Neural cell (in vitro differentiated cells): ENCODE measurements at regions not wholly inside any gene's neighbourhood (a gene's known extent, or its start where the extent isn't known, plus 50 kb on each side); places are given as distances from the start of the nearest gene placed in this dataset.

ENCODE experiments used
- H2AFZ ChIP-seq: fragments of 200-600, 300-800 bp; sonication (generic), shearing (Covaris generic); 2 replicates; pipeline ENCODE4 v1.6.0; 2014; ENCODE audit warnings: low read depth, mild to moderate bottlenecking, antibody characterized with exemption, low read length, moderate library complexity
- H3F3A ChIP-seq: fragments of 200-600 bp; shearing (Covaris generic); 2 replicates; pipeline ENCODE4 v1.6.1; 2016; ENCODE audit warnings: mild to moderate bottlenecking, moderate library complexity, mixed read lengths, antibody characterized with exemption, low read length; ENCODE audit not compliant: insufficient read depth, poor library complexity, severe bottlenecking
- H3K27ac ChIP-seq: fragments of 200-600, 300-800 bp; sonication (generic), shearing (Covaris generic); 2 replicates; pipeline ENCODE4 v1.5.1; 2014; ENCODE audit warnings: mild to moderate bottlenecking, low read length, moderate library complexity
- H3K27me3 ChIP-seq: fragments of 300-800, 200-600 bp; sonication (generic), shearing (Covaris generic); 2 replicates; pipeline ENCODE4 v1.6.0; 2014; ENCODE audit warnings: mild to moderate bottlenecking, low read depth, low read length, moderate library complexity; ENCODE audit not compliant: insufficient read depth
- H3K36me3 ChIP-seq: fragments of 300-800, 200-600 bp; sonication (generic), shearing (Covaris generic); 2 replicates; pipeline ENCODE4 v1.5.1; 2014; ENCODE audit warnings: mild to moderate bottlenecking, antibody characterized with exemption, low read length, moderate library complexity; ENCODE audit not compliant: insufficient read depth
- H3K4me2 ChIP-seq: fragments of 300-800, 200-600 bp; sonication (generic), shearing (Covaris generic); 2 replicates; pipeline ENCODE4 v1.6.0; 2014; ENCODE audit warnings: mild to moderate bottlenecking, low read length
- H3K4me3 ChIP-seq: fragments of 300-800, 200-600 bp; sonication (generic), shearing (Covaris generic); 2 replicates; pipeline ENCODE4 v1.5.1; 2014; ENCODE audit warnings: mild to moderate bottlenecking, low read length, moderate library complexity
- H3K79me2 ChIP-seq: fragments of 200-600 bp; shearing (Covaris generic); replicated peaks from 2 replicates; pipeline ENCODE4 v1.6.0; 2014; ENCODE audit warnings: mild to moderate bottlenecking, low read length, moderate library complexity; ENCODE audit not compliant: insufficient read depth
- H3K9ac ChIP-seq: fragments of 300-800, 200-600 bp; sonication (generic), shearing (Covaris generic); 2 replicates; pipeline ENCODE4 v1.6.1; 2016; ENCODE audit warnings: mild to moderate bottlenecking, low read length, mixed read lengths
- H3K9me2 ChIP-seq: fragments of 200-600 bp; shearing (Covaris generic); 2 replicates; pipeline ENCODE4 v1.6.1; 2016; ENCODE audit warnings: mild to moderate bottlenecking, low read length, mixed read lengths; ENCODE audit not compliant: insufficient read depth
- H3K9me3 ChIP-seq: fragments of 200-600, 300-800 bp; sonication (generic), shearing (Covaris generic); 2 replicates; pipeline ENCODE4 v1.6.1; 2016; ENCODE audit warnings: mild to moderate bottlenecking, mixed run types, low read length, moderate library complexity, mixed read lengths
- H4K20me1 ChIP-seq: fragments of 200-600 bp; shearing (Covaris generic); 2 replicates; pipeline ENCODE4 v1.6.1; 2016; ENCODE audit warnings: mild to moderate bottlenecking, mixed run types; ENCODE audit not compliant: insufficient read depth
- CTCF ChIP-seq: fragments of 450-650 bp; IDR thresholded peaks from 2 replicates; pipeline ENCODE4 v1.5.1; 2014; ENCODE audit warnings: antibody characterized with exemption, mild to moderate bottlenecking, moderate library complexity; ENCODE audit not compliant: poor library complexity, severe bottlenecking
- EP300 ChIP-seq: fragments of 450-650 bp; conservative IDR thresholded peaks from 2 replicates; pipeline ENCODE4 v1.6.1; 2014; ENCODE audit warnings: antibody characterized with exemption, mild to moderate bottlenecking, moderate library complexity; ENCODE audit not compliant: poor library complexity, severe bottlenecking
- EZH2 ChIP-seq: fragments of 200-600, 300-800 bp; shearing (Covaris generic), sonication (generic); IDR thresholded peaks from 2 replicates; pipeline ENCODE4 v1.6.1; 2014; ENCODE audit warnings: antibody characterized with exemption, low read length, borderline replicate concordance, mild to moderate bottlenecking; ENCODE audit not compliant: insufficient read depth, poor library complexity, severe bottlenecking
- MXI1 ChIP-seq: fragments of 450-650 bp; conservative IDR thresholded peaks from 2 replicates; pipeline ENCODE4 v1.6.1; 2014; ENCODE audit warnings: antibody characterized with exemption, mild to moderate bottlenecking; ENCODE audit not compliant: poor library complexity, severe bottlenecking
- POLR2AphosphoS5 ChIP-seq: IDR thresholded peaks from 2 replicates; pipeline ENCODE4 v1.6.1; 2012
- RAD21 ChIP-seq: fragments of 450-650 bp; conservative IDR thresholded peaks from 2 replicates; pipeline ENCODE4 v1.6.1; 2014; ENCODE audit warnings: antibody characterized with exemption, mild to moderate bottlenecking, moderate library complexity
- REST ChIP-seq: IDR thresholded peaks from 2 replicates; pipeline ENCODE4 v1.6.1; 2012; ENCODE audit warnings: borderline replicate concordance
- SMC3 ChIP-seq: fragments of 450-650 bp; conservative IDR thresholded peaks from 2 replicates; pipeline ENCODE4 v1.6.1; 2014; ENCODE audit warnings: antibody characterized with exemption, mild to moderate bottlenecking, moderate library complexity; ENCODE audit not compliant: poor library complexity
- TAF1 ChIP-seq: IDR thresholded peaks from 2 replicates; pipeline ENCODE4 v1.6.1; 2012; ENCODE audit warnings: low read depth

GRCh38 chr7:69395061-69395714 lies 203.1 kb upstream of the AUTS2 start:
- no peaks in the 10 kb centered on the region for H4K20me1 ChIP-seq
- H3K79me2 ChIP-seq = no peaks in the 10 kb centered on the region
- no peak overlapping the region for H3K4me2 ChIP-seq
- H3K9ac ChIP-seq = no peak overlapping the region
- H3K27ac ChIP-seq = no peak overlapping the region
- no peaks in the 10 kb centered on the region for H3K9me3 ChIP-seq
- TF ChIP-seq CTCF = no peak
- H3K36me3 ChIP-seq = no peaks in the 10 kb centered on the region
- H3K4me3 ChIP-seq = no peak overlapping the region
- H3K9me2 ChIP-seq = no peaks in the 10 kb centered on the region
- no peak overlapping the region for H2AFZ ChIP-seq
- H3F3A ChIP-seq = no peaks in the 10 kb centered on the region
- no peaks in the 10 kb centered on the region for H3K27me3 ChIP-seq

- H3K4me2 ChIP-seq = no peak overlapping the region
- no peak overlapping the region for H3K4me3 ChIP-seq
- TF ChIP-seq EZH2 (no peak), CTCF (no peak), MXI1 (no peak), REST (no peak), TAF1 (no peak), EP300 (no peak), RAD21 (no peak), POLR2AphosphoS5 (no peak), SMC3 (no peak)
- H3K9ac ChIP-seq = no peak overlapping the region
- H3K79me2 ChIP-seq = no peaks in the 10 kb centered on the region
- H3F3A ChIP-seq = no peaks in the 10 kb centered on the region
- no peaks in the 10 kb centered on the region for H3K9me2 ChIP-seq
- H3K36me3 ChIP-seq = no peaks in the 10 kb centered on the region
- H3K27ac ChIP-seq = no peak overlapping the region
- no peaks in the 10 kb centered on the region for H3K27me3 ChIP-seq
- no peaks in the 10 kb centered on the region for H4K20me1 ChIP-seq
- H3K9me3 ChIP-seq = no peaks in the 10 kb centered on the region
- no peak overlapping the region for H2AFZ ChIP-seq
Measured at GRCh38 chr7:69398986-69399385, 199.3 kb upstream of the AUTS2 start.
